B cell (primary cell): ENCODE measurements at regions not wholly inside any gene's neighbourhood (a gene's known extent, or its start where the extent isn't known, plus 50 kb on each side); places are given as distances from the start of the nearest gene placed in this dataset.

Source experiments
- ATAC-seq: fragments of 200-7000 bp; cut with Tn5 transposase; one replicate; pipeline ENCODE4 v1.10.0; 2021; ENCODE audit warnings: low read depth, mild to moderate bottlenecking, moderate number of reproducible peaks, moderate library complexity
- CTCF ChIA-PET: fragments of 350-600 bp; sonication (Branson Sonifier 250); formaldehyde crosslinking; loops from one replicate; lab custom pipeline; 2021; ENCODE audit warnings: antibody characterized with exemption, inconsistent platforms; lab: Charles Lee
- POLR2A ChIA-PET: fragments of 350-600 bp; sonication (Branson Sonifier 250); formaldehyde crosslinking; loops from one replicate; lab custom pipeline; 2021; ENCODE audit warnings: antibody characterized with exemption; lab: Charles Lee
- DNase-seq: peaks from one replicate; pipeline ENCODE4 v3.0.0; 2013
- H2AFZ ChIP-seq: 2 replicates; pipeline ENCODE4 v1.6.1; 2012; ENCODE audit warnings: mild to moderate bottlenecking, low read depth, low read length; ENCODE audit not compliant: insufficient read depth, poor library complexity, severe bottlenecking
- H3K27ac ChIP-seq, 2 donors: 1 replicate in 1 of 2; 2 replicates in 1 of 2; pipeline ENCODE4 v1.5.1; 2012 to 2013; ENCODE audit warnings: low read length in 2 of 2, mild to moderate bottlenecking in 2 of 2, moderate library complexity in 1 of 2
- H3K27me3 ChIP-seq, 4 experiments: fragments of 200-600 bp in 1 of 4; sonication (generic) in 1 of 4; replicated peaks in 1 of 4; 1 replicate in 2 of 4; 2 replicates in 2 of 4; pipeline versions ENCODE4 v1.6.1 to v1.7.0; 2013 to 2016; ENCODE audit warnings: low read length in 3 of 4, mild to moderate bottlenecking in 2 of 4, mixed read lengths in 1 of 4, moderate library complexity in 1 of 4; ENCODE audit not compliant: insufficient read depth in 4 of 4, control insufficient read depth in 3 of 4; ENCODE audit errors: control extremely low read depth in 1 of 4
- H3K36me3 ChIP-seq, 2 experiments: replicated peaks in 1 of 2; 1 replicate in 1 of 2; 2 replicates in 1 of 2; pipeline versions ENCODE4 v1.6.1 to v1.7.1; 2013; ENCODE audit warnings: low read length in 1 of 2; ENCODE audit not compliant: insufficient read depth in 2 of 2, control insufficient read depth in 1 of 2; ENCODE audit errors: control extremely low read depth in 1 of 2, extremely low read depth in 1 of 2
- H3K4me1 ChIP-seq, 2 donors: fragments of 200-600 bp in 1 of 2; sonication (generic) in 1 of 2; 1 replicate in 1 of 2; 2 replicates in 1 of 2; pipeline versions ENCODE4 v1.5.1 to v1.6.1; 2013 to 2017; ENCODE audit warnings: low read length in 2 of 2; ENCODE audit not compliant: control insufficient read depth in 2 of 2, insufficient read depth in 2 of 2
- H3K4me2 ChIP-seq: replicated peaks from 2 replicates; pipeline ENCODE3; 2012; ENCODE audit warnings: mild to moderate bottlenecking, low read depth, low read length; ENCODE audit not compliant: poor library complexity, severe bottlenecking
- H3K4me3 ChIP-seq, 5 experiments: fragments of 200-600 bp in 1 of 5; sonication (generic) in 1 of 5; 1 replicate in 3 of 5; 2 replicates in 2 of 5; pipeline versions ENCODE4 v1.5.1 to v1.7.0; 2011 to 2016; ENCODE audit warnings: low read length in 4 of 5, mild to moderate bottlenecking in 4 of 5, low read depth in 2 of 5, control low read depth in 1 of 5, moderate library complexity in 1 of 5; ENCODE audit not compliant: insufficient read depth in 1 of 5; ENCODE audit errors: control extremely low read depth in 1 of 5, extremely low read depth in 1 of 5
- H3K79me2 ChIP-seq: fragments of 200-600 bp; sonication (generic); one replicate; pipeline ENCODE4 v1.6.0; 2016; ENCODE audit warnings: low read length; ENCODE audit not compliant: control insufficient read depth, insufficient read depth
- H3K9ac ChIP-seq: fragments of 200-600 bp; sonication (generic); 2 replicates; pipeline ENCODE4 v1.6.1; 2017; ENCODE audit warnings: mild to moderate bottlenecking, low read length, moderate library complexity
- H3K9me3 ChIP-seq, 3 donors: one replicate each; pipeline versions ENCODE4 v1.6.1 to v1.7.1; 2013; ENCODE audit warnings: low read length in 2 of 3; ENCODE audit not compliant: control insufficient read depth in 2 of 3, insufficient read depth in 1 of 3; ENCODE audit errors: control extremely low read depth in 1 of 3
- H4K20me1 ChIP-seq: 2 replicates; pipeline ENCODE4 v1.6.0; 2012; ENCODE audit warnings: mild to moderate bottlenecking, low read length; ENCODE audit not compliant: insufficient read depth, control insufficient read depth, poor library complexity, severe bottlenecking
- H3K27ac Mint-ChIP-seq: one replicate; pipeline ENCODE4 v1.8.0; 2021; ENCODE audit warnings: mixed read lengths
- H3K27me3 Mint-ChIP-seq: one replicate; pipeline ENCODE4 v1.8.0; 2021; ENCODE audit warnings: mixed read lengths
- H3K4me1 Mint-ChIP-seq: one replicate; pipeline ENCODE4 v1.8.0; 2021; ENCODE audit warnings: mixed read lengths
- H3K4me3 Mint-ChIP-seq: one replicate; pipeline ENCODE4 v1.8.0; 2021; ENCODE audit warnings: mixed read lengths
- H3K9me3 Mint-ChIP-seq: one replicate; pipeline ENCODE4 v1.8.0; 2022; ENCODE audit warnings: mixed read lengths; ENCODE audit not compliant: insufficient read depth
- CTCF ChIP-seq: fragments of 200-600 bp; IDR thresholded peaks from one replicate; pipeline ENCODE4 v1.8.0; 2022; ENCODE audit warnings: antibody characterized with exemption, mild to moderate bottlenecking
- EZH2 ChIP-seq: IDR thresholded peaks from 2 replicates; pipeline ENCODE4 v1.6.1; 2012; ENCODE audit warnings: borderline replicate concordance, low read depth, mild to moderate bottlenecking, moderate library complexity, low read length; ENCODE audit not compliant: insufficient read depth, poor library complexity, severe bottlenecking
- WGBS: methylation state at CpG from one replicate; pipeline ENCODE4 v1.1.5; 2013; ENCODE audit warnings: missing lambda C conversion rate; ENCODE audit not compliant: insufficient coverage; 5-methylcytosine and 5-hydroxymethylcytosine counted together
- intact Hi-C: fragments of 100-400 bp; cut with micrococcal nuclease; formaldehyde crosslinking; loops from one replicate; pipeline ENCODE4 v1.10.0; 2022

- no peak overlapping the region for H3K27ac ChIP-seq
- no peaks in the 10 kb centered on the region for H3K9me3 ChIP-seq
- H3K4me1 ChIP-seq, result no peaks in the 10 kb centered on the region
- H3K4me2 ChIP-seq, result no peak overlapping the region
- no peaks in the 10 kb centered on the region for H3K79me2 ChIP-seq
- no peaks in the 10 kb centered on the region for H3K36me3 ChIP-seq
- ChIA-PET POLR2A (no interaction called here), CTCF (interaction anchor here (0.7 kb wide), 1 partner anchor 224 kb away, joined by 3 read pairs; no protein-coding TSS in a partner anchor)
- 22% methylated on average over 1 of the region's 2 CpGs for WGBS
- ATAC-seq (no peak), DNase-seq (no peak)
- no peak overlapping the region for H3K4me3 ChIP-seq
- intact Hi-C loops, result no loop called here
- H3K4me3 Mint-ChIP-seq, result no peak overlapping the region
- H3K9me3 Mint-ChIP-seq, result peaks cover 2% of the 10 kb centered on the region
- TF ChIP-seq EZH2, result no peak
- no peak for TF ChIP-seq CTCF
- no peak overlapping the region for H3K27ac Mint-ChIP-seq
- peaks cover 10% of the 10 kb centered on the region for H3K27me3 Mint-ChIP-seq
- no peaks in the 10 kb centered on the region for H4K20me1 ChIP-seq
- H3K27me3 ChIP-seq, result no peaks in the 10 kb centered on the region
- no peak overlapping the region for H2AFZ ChIP-seq
- H3K4me1 Mint-ChIP-seq, result no peaks in the 10 kb centered on the region
- H3K9ac ChIP-seq, result no peak overlapping the region
These were observed 142.9 kb upstream of the ATP1B1 start for GRCh38 chr1:168963601-168964000.

- Histone ChIP-seq H3K9ac (no peak overlapping the region), H3K4me3 (no peak overlapping the region), H3K9me3 (no peaks in the 10 kb centered on the region), H3K27me3 (no peaks in the 10 kb centered on the region), H4K20me1 (no peaks in the 10 kb centered on the region), H3K36me3 (no peaks in the 10 kb centered on the region), H2AFZ (no peak overlapping the region), H3K4me2 (no peak overlapping the region), H3K27ac (no peak overlapping the region), H3K79me2 (no peaks in the 10 kb centered on the region), H3K4me1 (no peaks in the 10 kb centered on the region)
- ATAC-seq (no peak), DNase-seq (no peak)
- Mint-ChIP-seq H3K4me1 (no peaks in the 10 kb centered on the region), H3K27ac (no peak overlapping the region), H3K27me3 (peaks cover 7% of the 10 kb centered on the region), H3K9me3 (peaks cover 2% of the 10 kb centered on the region), H3K4me3 (no peak overlapping the region)
- ChIA-PET CTCF (no interaction called here), POLR2A (no interaction called here)
- no peak for TF ChIP-seq CTCF
- TF ChIP-seq EZH2, result no peak
- WGBS, result 78% methylated on average over 3 of the region's 3 CpGs
- intact Hi-C loops, result no loop called here
These were observed 142.0 kb upstream of the ATP1B1 start for GRCh38 chr1:168964478-168964877.
